Vagina (tissue), 2 donors: ENCODE measurements at regions not wholly inside any gene's neighbourhood (a gene's known extent, or its start where the extent isn't known, plus 50 kb on each side); places are given as distances from the start of the nearest gene placed in this dataset.

Experiments used
- POLR2A ChIP-seq, 2 donors: fragments of 450-650 bp; IDR thresholded peaks; one replicate each; pipeline ENCODE4 v1.6.1; 2017; ENCODE audit warnings: antibody characterized with exemption in 2 of 2, mild to moderate bottlenecking in 2 of 2, moderate library complexity in 2 of 2
- POLR2AphosphoS5 ChIP-seq, 2 donors: sonication (generic); formaldehyde crosslinking; IDR thresholded peaks; one replicate each; pipeline ENCODE4 v1.9.0; 2017; ENCODE audit warnings: antibody characterized with exemption in 2 of 2, mild to moderate bottlenecking in 2 of 2, low read depth in 1 of 2; ENCODE audit not compliant: insufficient read depth in 1 of 2
- TF ChIP-seq, protein P1 (sequence below), 3 experiments: fragments of 450-650 bp in 2 of 3; fragments of 200-600 bp in 1 of 3; sonication (generic) in 1 of 3; IDR thresholded peaks; one replicate each; pipeline ENCODE4 v1.5.1; 2017 to 2019; ENCODE audit warnings: antibody characterized with exemption in 3 of 3, mild to moderate bottlenecking in 2 of 3, moderate library complexity in 2 of 3

DNA sequence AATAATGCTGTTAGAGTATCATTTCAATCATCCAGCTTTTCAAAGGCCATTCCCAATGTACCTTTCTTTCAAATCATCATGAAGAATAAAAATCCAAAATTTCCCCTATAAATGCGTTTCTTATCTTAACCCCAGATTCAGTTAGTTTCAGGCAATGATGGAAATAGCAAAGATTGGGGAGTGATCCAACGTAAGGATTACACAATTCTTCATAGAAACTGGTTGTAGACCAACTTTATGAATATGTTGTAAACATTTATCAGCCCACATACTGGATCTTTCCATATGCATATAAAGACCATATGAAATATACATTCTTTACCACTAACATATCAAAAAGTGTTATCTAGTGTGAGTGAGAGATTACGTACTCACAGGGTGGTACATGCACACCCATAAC, 92.7 kb downstream of the ZC3H11B start:
- TF ChIP-seq, protein P1, sequence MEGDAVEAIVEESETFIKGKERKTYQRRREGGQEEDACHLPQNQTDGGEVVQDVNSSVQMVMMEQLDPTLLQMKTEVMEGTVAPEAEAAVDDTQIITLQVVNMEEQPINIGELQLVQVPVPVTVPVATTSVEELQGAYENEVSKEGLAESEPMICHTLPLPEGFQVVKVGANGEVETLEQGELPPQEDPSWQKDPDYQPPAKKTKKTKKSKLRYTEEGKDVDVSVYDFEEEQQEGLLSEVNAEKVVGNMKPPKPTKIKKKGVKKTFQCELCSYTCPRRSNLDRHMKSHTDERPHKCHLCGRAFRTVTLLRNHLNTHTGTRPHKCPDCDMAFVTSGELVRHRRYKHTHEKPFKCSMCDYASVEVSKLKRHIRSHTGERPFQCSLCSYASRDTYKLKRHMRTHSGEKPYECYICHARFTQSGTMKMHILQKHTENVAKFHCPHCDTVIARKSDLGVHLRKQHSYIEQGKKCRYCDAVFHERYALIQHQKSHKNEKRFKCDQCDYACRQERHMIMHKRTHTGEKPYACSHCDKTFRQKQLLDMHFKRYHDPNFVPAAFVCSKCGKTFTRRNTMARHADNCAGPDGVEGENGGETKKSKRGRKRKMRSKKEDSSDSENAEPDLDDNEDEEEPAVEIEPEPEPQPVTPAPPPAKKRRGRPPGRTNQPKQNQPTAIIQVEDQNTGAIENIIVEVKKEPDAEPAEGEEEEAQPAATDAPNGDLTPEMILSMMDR (IDR thresholded peaks at IDR 0.05): no peak
- TF ChIP-seq POLR2A (IDR thresholded peaks at IDR 0.05): no peak
- TF ChIP-seq POLR2AphosphoS5 (IDR thresholded peaks at IDR 0.05; ENCODE audit: insufficient read depth in 1 of 2, low read depth in 1 of 2): no peak
